ENCODE measurements at regions not wholly inside any gene's neighbourhood (a gene's known extent, or its start where the extent isn't known, plus 50 kb on each side); places are given as distances from the start of the nearest gene placed in this dataset.

GRCh38 chr9:79020276-79020675, 551.5 kb upstream of the TLE4 start:
- no peak for DNase-seq (ENCODE audit: low read depth)
- no peak overlapping the region for H3K4me3 ChIP-seq (ENCODE audit: low read depth, low read length)
- no peak for TF ChIP-seq CTCF (conservative IDR thresholded peaks at IDR 0.05; ENCODE audit: low read depth, low read length)

- TF ChIP-seq CTCF (conservative IDR thresholded peaks at IDR 0.05; ENCODE audit: low read depth, low read length) = no peak
- no peak for DNase-seq (ENCODE audit: low read depth)
These were observed 550.7 kb upstream of the TLE4 start for GRCh38 chr9:79021084-79021483.

GRCh38 chr9:79023134-79023580, 548.6 kb upstream of the TLE4 start:
- TF ChIP-seq CTCF (conservative IDR thresholded peaks at IDR 0.05; ENCODE audit: low read depth, low read length) = no peak
- peak; percentile 95 for DNase-seq (ENCODE audit: low read depth)
- H3K4me3 ChIP-seq (ENCODE audit: low read depth, low read length) = no peak overlapping the region

More at GRCh38 chr9:79021084-79021483, 550.7 kb upstream of the TLE4 start:
- no peak overlapping the region for H3K4me3 ChIP-seq (ENCODE audit: low read depth, low read length)

GRCh38 chr9:79026316-79026715, 545.4 kb upstream of the TLE4 start:
- DNase-seq (ENCODE audit: low read depth) = no peak
- TF ChIP-seq CTCF (conservative IDR thresholded peaks at IDR 0.05; ENCODE audit: low read depth, low read length) = no peak
- no peak overlapping the region for H3K4me3 ChIP-seq (ENCODE audit: low read depth, low read length)

- no peak overlapping the region for H3K4me3 ChIP-seq (ENCODE audit: low read depth, low read length)
- no peak for DNase-seq (ENCODE audit: low read depth)
- TF ChIP-seq CTCF (conservative IDR thresholded peaks at IDR 0.05; ENCODE audit: low read depth, low read length) = no peak
These were observed 543.7 kb upstream of the TLE4 start for GRCh38 chr9:79028101-79028500.

GRCh38 chr9:79034583-79034982, 537.2 kb upstream of the TLE4 start:
- DNase-seq (ENCODE audit: low read depth) = no peak
- H3K4me3 ChIP-seq (ENCODE audit: low read depth, low read length) = no peak overlapping the region
- no peak for TF ChIP-seq CTCF (conservative IDR thresholded peaks at IDR 0.05; ENCODE audit: low read depth, low read length)

GRCh38 chr9:79037338-79037737, 534.4 kb upstream of the TLE4 start:
- TF ChIP-seq CTCF (conservative IDR thresholded peaks at IDR 0.05; ENCODE audit: low read depth, low read length) = no peak
- H3K4me3 ChIP-seq (ENCODE audit: low read depth, low read length) = no peak overlapping the region
- no peak for DNase-seq (ENCODE audit: low read depth)
